ENCODE measurements at regions not wholly inside any gene's neighbourhood (a gene's known extent, or its start where the extent isn't known, plus 50 kb on each side); places are given as distances from the start of the nearest gene placed in this dataset.

GRCh38 chr6:73901986-73902385, 206.0 kb downstream of the CD109 start (continued):
- TF ChIP-seq, protein P1, sequence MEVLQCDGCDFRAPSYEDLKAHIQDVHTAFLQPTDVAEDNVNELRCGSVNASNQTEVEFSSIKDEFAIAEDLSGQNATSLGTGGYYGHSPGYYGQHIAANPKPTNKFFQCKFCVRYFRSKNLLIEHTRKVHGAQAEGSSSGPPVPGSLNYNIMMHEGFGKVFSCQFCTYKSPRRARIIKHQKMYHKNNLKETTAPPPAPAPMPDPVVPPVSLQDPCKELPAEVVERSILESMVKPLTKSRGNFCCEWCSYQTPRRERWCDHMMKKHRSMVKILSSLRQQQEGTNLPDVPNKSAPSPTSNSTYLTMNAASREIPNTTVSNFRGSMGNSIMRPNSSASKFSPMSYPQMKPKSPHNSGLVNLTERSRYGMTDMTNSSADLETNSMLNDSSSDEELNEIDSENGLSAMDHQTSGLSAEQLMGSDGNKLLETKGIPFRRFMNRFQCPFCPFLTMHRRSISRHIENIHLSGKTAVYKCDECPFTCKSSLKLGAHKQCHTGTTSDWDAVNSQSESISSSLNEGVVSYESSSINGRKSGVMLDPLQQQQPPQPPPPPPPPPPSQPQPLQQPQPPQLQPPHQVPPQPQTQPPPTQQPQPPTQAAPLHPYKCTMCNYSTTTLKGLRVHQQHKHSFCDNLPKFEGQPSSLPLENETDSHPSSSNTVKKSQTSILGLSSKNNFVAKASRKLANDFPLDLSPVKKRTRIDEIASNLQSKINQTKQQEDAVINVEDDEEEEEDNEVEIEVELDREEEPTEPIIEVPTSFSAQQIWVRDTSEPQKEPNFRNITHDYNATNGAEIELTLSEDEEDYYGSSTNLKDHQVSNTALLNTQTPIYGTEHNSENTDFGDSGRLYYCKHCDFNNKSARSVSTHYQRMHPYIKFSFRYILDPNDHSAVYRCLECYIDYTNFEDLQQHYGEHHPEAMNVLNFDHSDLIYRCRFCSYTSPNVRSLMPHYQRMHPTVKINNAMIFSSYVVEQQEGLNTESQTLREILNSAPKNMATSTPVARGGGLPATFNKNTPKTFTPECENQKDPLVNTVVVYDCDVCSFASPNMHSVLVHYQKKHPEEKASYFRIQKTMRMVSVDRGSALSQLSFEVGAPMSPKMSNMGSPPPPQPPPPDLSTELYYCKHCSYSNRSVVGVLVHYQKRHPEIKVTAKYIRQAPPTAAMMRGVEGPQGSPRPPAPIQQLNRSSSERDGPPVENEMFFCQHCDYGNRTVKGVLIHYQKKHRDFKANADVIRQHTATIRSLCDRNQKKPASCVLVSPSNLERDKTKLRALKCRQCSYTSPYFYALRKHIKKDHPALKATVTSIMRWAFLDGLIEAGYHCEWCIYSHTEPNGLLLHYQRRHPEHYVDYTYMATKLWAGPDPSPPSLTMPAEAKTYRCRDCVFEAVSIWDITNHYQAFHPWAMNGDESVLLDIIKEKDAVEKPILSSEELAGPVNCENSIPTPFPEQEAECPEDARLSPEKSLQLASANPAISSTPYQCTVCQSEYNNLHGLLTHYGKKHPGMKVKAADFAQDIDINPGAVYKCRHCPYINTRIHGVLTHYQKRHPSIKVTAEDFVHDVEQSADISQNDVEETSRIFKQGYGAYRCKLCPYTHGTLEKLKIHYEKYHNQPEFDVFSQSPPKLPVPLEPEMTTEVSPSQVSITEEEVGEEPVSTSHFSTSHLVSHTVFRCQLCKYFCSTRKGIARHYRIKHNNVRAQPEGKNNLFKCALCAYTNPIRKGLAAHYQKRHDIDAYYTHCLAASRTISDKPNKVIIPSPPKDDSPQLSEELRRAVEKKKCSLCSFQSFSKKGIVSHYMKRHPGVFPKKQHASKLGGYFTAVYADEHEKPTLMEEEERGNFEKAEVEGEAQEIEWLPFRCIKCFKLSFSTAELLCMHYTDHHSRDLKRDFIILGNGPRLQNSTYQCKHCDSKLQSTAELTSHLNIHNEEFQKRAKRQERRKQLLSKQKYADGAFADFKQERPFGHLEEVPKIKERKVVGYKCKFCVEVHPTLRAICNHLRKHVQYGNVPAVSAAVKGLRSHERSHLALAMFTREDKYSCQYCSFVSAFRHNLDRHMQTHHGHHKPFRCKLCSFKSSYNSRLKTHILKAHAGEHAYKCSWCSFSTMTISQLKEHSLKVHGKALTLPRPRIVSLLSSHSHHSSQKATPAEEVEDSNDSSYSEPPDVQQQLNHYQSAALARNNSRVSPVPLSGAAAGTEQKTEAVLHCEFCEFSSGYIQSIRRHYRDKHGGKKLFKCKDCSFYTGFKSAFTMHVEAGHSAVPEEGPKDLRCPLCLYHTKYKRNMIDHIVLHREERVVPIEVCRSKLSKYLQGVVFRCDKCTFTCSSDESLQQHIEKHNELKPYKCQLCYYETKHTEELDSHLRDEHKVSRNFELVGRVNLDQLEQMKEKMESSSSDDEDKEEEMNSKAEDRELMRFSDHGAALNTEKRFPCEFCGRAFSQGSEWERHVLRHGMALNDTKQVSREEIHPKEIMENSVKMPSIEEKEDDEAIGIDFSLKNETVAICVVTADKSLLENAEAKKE (CRISPR knock-in tag; IDR thresholded peaks at IDR 0.05) = no peak
- TF ChIP-seq JUNB (IDR thresholded peaks at IDR 0.05; ENCODE audit: unreplicated experiment) = no peak

- no peaks in the 10 kb centered on the region for H3K27me3 Mint-ChIP-seq (ENCODE audit: insufficient read depth, low read depth, poor library complexity)
- no peaks in the 10 kb centered on the region for H3K4me1 Mint-ChIP-seq
- H3K27ac ChIP-seq (ENCODE audit: low read depth) = no peak overlapping the region
- H3K27ac Mint-ChIP-seq = no peak overlapping the region
- TF ChIP-seq CREB1 (CRISPR knock-in tag; IDR thresholded peaks at IDR 0.05; ENCODE audit: low read depth) (no peak), ZNF331 (CRISPR knock-in tag; IDR thresholded peaks at IDR 0.05; ENCODE audit: low read depth) (no peak)
- H3K4me3 ChIP-seq = no peak overlapping the region
- no peaks in the 10 kb centered on the region for H3K4me1 ChIP-seq (ENCODE audit: insufficient read depth)
- H3K36me3 Mint-ChIP-seq (ENCODE audit: low read depth) = peaks cover 13% of the 10 kb centered on the region
- no peak overlapping the region for H3K4me2 ChIP-seq
- DNase-seq (ENCODE audit: low spot score) (no peak), ATAC-seq (no peak)
- no peak overlapping the region for H3K4me3 Mint-ChIP-seq
- no peaks in the 10 kb centered on the region for H3K36me3 ChIP-seq (ENCODE audit: insufficient read depth)
- H3K79me2 ChIP-seq (replicated peaks; ENCODE audit: insufficient read depth) = no peaks in the 10 kb centered on the region
- H4K20me1 ChIP-seq (replicated peaks; ENCODE audit: insufficient read depth) = no peaks in the 10 kb centered on the region
- H3K27me3 ChIP-seq (ENCODE audit: insufficient read depth) = no peaks in the 10 kb centered on the region
- no peaks in the 10 kb centered on the region for H3F3A ChIP-seq (replicated peaks; ENCODE audit: low read depth)
- no peak overlapping the region for H2AFZ ChIP-seq
- H3K9me3 Mint-ChIP-seq = peaks cover 24% of the 10 kb centered on the region
- H3K9me2 ChIP-seq (ENCODE audit: insufficient read depth) = no peaks in the 10 kb centered on the region
Measured at GRCh38 chr6:73901311-73901710, 205.3 kb downstream of the CD109 start.

- Histone ChIP-seq H3K27me3 (ENCODE audit: insufficient read depth) (no peaks in the 10 kb centered on the region), H2AFZ (no peak overlapping the region), H4K20me1 (replicated peaks; ENCODE audit: insufficient read depth) (no peaks in the 10 kb centered on the region), H3K36me3 (ENCODE audit: insufficient read depth) (no peaks in the 10 kb centered on the region), H3K4me3 (no peak overlapping the region), H3K9me2 (ENCODE audit: insufficient read depth) (0 out of 2 replicates have a peak, but pooled peaks cover 6% of the 10 kb centered on the region), H3F3A (replicated peaks; ENCODE audit: low read depth) (no peaks in the 10 kb centered on the region), H3K4me2 (no peak overlapping the region), H3K79me2 (replicated peaks; ENCODE audit: insufficient read depth) (no peaks in the 10 kb centered on the region), H3K27ac (ENCODE audit: low read depth) (no peak overlapping the region), H3K4me1 (ENCODE audit: insufficient read depth) (no peaks in the 10 kb centered on the region)
- H3K36me3 Mint-ChIP-seq (ENCODE audit: low read depth) = peaks cover 10% of the 10 kb centered on the region
- no peak overlapping the region for H3K4me3 Mint-ChIP-seq
- no peaks in the 10 kb centered on the region for H3K4me1 Mint-ChIP-seq
- H3K27ac Mint-ChIP-seq = no peak overlapping the region
- H3K27me3 Mint-ChIP-seq (ENCODE audit: insufficient read depth, low read depth, poor library complexity) = peaks cover 2% of the 10 kb centered on the region
- H3K9me3 Mint-ChIP-seq = peaks cover 21% of the 10 kb centered on the region
- DNase-seq (ENCODE audit: low spot score) (peak; percentile 47), ATAC-seq (peak; percentile 59; the same call in 2 of the 3 replicates)
- TF ChIP-seq, protein P1 (CRISPR knock-in tag; IDR thresholded peaks at IDR 0.05) = no peak
- TF ChIP-seq STAT1 (IDR thresholded peaks at IDR 0.05; ENCODE audit: unreplicated experiment) = no peak
Measured at GRCh38 chr6:73898599-73898998, 202.6 kb downstream of the CD109 start.

Data from GM23338 (cell line).